GM08714 (cell line): ENCODE measurements at regions not wholly inside any gene's neighbourhood (a gene's known extent, or its start where the extent isn't known, plus 50 kb on each side); places are given as distances from the start of the nearest gene placed in this dataset.
"Not testable (repeated sequence)": the region's sequence is repeated elsewhere in the genome, so short reads cannot be mapped to it uniquely, and the experiment has no call there.

ENCODE experiments used
- H3K4me3 ChIP-seq: fragments of 200-500 bp; sonication (Bioruptor generic); 2 replicates; pipeline ENCODE4 v1.5.1; 2014; ENCODE audit warnings: mild to moderate bottlenecking, low read length, inconsistent platforms
- ZNF274 ChIP-seq: IDR thresholded peaks from 2 replicates; pipeline ENCODE4 v1.6.1; 2012; ENCODE audit warnings: mild to moderate bottlenecking, low read depth, low read length

- no peak for TF ChIP-seq ZNF274
- no peak overlapping the region for H3K4me3 ChIP-seq
Measured at GRCh38 chr1:221877311-221877710, 135.4 kb upstream of the DUSP10 start.

GRCh38 chr1:221875004-221875330 is 133.1 kb upstream of the DUSP10 start:
- TF ChIP-seq ZNF274 = no peak
- H3K4me3 ChIP-seq = no peak overlapping the region

GRCh38 chr1:221874285-221875003 is 132.6 kb upstream of the DUSP10 start:
- H3K4me3 ChIP-seq = no peak overlapping the region

GRCh38 chr1:221873673-221874072 is 131.8 kb upstream of the DUSP10 start:
- TF ChIP-seq ZNF274 = no peak
- H3K4me3 ChIP-seq = no peak overlapping the region

More at GRCh38 chr1:221874285-221875003, 132.6 kb upstream of the DUSP10 start:
- no peak for TF ChIP-seq ZNF274

- TF ChIP-seq ZNF274 = no peak
- H3K4me3 ChIP-seq = no peak overlapping the region
Measured at GRCh38 chr1:221871056-221871455, 129.2 kb upstream of the DUSP10 start.

- TF ChIP-seq ZNF274 = no peak
- H3K4me3 ChIP-seq = no peak overlapping the region
Measured at GRCh38 chr1:221869779-221870178, 127.9 kb upstream of the DUSP10 start.

GRCh38 chr1:221868593-221869303 is 126.9 kb upstream of the DUSP10 start:
- no peak overlapping the region for H3K4me3 ChIP-seq
- no peak for TF ChIP-seq ZNF274

- no peak overlapping the region for H3K4me3 ChIP-seq
- no peak for TF ChIP-seq ZNF274
Measured at GRCh38 chr1:221867003-221867402, 125.1 kb upstream of the DUSP10 start.

GRCh38 chr1:221865808-221866207 is 123.9 kb upstream of the DUSP10 start:
- TF ChIP-seq ZNF274 = no peak
- H3K4me3 ChIP-seq = no peak overlapping the region

GRCh38 chr1:221863635-221864034 is 121.7 kb upstream of the DUSP10 start:
- TF ChIP-seq ZNF274 = no peak
- H3K4me3 ChIP-seq = no peak overlapping the region

GRCh38 chr1:221862971-221863370 is 121.1 kb upstream of the DUSP10 start:
- no peak for TF ChIP-seq ZNF274
- H3K4me3 ChIP-seq = no peak overlapping the region

- no peak overlapping the region for H3K4me3 ChIP-seq
- no peak for TF ChIP-seq ZNF274
Measured at GRCh38 chr1:221858818-221859611, 117.1 kb upstream of the DUSP10 start.

GRCh38 chr1:221857094-221857444 is 115.2 kb upstream of the DUSP10 start:
- not testable (repeated sequence) for H3K4me3 ChIP-seq

GRCh38 chr1:221856228-221857093 is 114.6 kb upstream of the DUSP10 start:
- TF ChIP-seq ZNF274 = no peak
- H3K4me3 ChIP-seq = no peak overlapping the region
